Activated naive CD8-positive, alpha-beta T cell (primary cell): ENCODE measurements at regions not wholly inside any gene's neighbourhood (a gene's known extent, or its start where the extent isn't known, plus 50 kb on each side); places are given as distances from the start of the nearest gene placed in this dataset.

Experiments used
- H3K27ac Mint-ChIP-seq: one replicate; pipeline ENCODE4 v1.8.0; 2021; ENCODE audit warnings: mixed read lengths
- H3K27me3 Mint-ChIP-seq: one replicate; pipeline ENCODE4 v1.8.0; 2021; ENCODE audit warnings: mixed read lengths
- H3K36me3 Mint-ChIP-seq: one replicate; pipeline ENCODE4 v1.8.0; 2021; ENCODE audit warnings: mixed read lengths
- H3K4me1 Mint-ChIP-seq: one replicate; pipeline ENCODE4 v1.8.0; 2021; ENCODE audit warnings: low read depth, mixed read lengths
- H3K4me3 Mint-ChIP-seq: one replicate; pipeline ENCODE4 v1.8.0; 2021; ENCODE audit warnings: mild to moderate bottlenecking, mixed read lengths
- H3K9me3 Mint-ChIP-seq: one replicate; pipeline ENCODE4 v1.8.0; 2021; ENCODE audit warnings: low read depth, mixed read lengths

DNA sequence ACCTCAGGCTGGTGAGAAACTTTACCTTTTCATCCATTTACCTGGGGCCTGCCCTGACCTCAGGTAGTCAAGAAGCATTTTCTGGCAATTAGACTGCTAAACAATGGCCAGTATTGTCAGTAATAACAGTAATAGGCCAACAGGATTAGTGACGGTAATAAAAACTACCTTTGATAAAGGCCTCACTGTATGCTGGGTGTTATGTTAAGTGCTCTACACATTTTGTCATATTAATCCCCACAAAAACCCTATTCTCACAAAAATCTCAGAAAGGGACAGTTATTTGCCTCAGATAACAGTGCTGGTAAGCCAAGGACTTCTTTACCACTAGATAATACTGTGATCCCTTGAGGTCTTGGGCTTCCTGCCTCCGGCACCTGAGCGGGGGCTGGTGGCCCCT lies 191.4 kb downstream of the FOXD2 start:
- Mint-ChIP-seq H3K4me1 (no peaks in the 10 kb centered on the region), H3K4me3 (no peak overlapping the region), H3K27me3 (peaks cover 12% of the 10 kb centered on the region), H3K36me3 (no peaks in the 10 kb centered on the region), H3K9me3 (no peaks in the 10 kb centered on the region), H3K27ac (no peak overlapping the region)

DNA sequence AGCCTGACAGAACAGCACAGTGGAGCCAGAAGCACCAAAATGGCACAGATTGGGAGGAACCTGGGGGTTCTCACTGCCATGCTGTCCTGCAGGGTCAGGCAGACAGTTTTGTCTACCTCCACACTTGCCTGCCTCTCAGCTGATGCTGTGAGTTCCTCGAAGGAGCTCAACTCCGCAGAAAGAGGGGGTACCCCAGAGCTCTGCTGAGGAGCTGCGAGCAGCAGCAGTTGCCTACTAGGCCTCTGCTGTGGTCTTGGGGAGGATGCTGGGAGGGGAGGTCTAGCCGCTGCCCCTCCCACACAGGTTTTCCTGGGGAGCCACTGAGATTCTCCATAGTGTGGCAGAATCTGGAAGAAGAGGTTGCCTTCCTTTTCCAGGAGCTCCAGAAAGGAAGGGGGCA lies 192.5 kb downstream of the FOXD2 start:
- H3K27ac Mint-ChIP-seq = no peak overlapping the region
- no peak overlapping the region for H3K4me3 Mint-ChIP-seq
- peaks cover 12% of the 10 kb centered on the region for H3K27me3 Mint-ChIP-seq
- no peaks in the 10 kb centered on the region for H3K4me1 Mint-ChIP-seq
- no peaks in the 10 kb centered on the region for H3K9me3 Mint-ChIP-seq
- no peaks in the 10 kb centered on the region for H3K36me3 Mint-ChIP-seq

DNA sequence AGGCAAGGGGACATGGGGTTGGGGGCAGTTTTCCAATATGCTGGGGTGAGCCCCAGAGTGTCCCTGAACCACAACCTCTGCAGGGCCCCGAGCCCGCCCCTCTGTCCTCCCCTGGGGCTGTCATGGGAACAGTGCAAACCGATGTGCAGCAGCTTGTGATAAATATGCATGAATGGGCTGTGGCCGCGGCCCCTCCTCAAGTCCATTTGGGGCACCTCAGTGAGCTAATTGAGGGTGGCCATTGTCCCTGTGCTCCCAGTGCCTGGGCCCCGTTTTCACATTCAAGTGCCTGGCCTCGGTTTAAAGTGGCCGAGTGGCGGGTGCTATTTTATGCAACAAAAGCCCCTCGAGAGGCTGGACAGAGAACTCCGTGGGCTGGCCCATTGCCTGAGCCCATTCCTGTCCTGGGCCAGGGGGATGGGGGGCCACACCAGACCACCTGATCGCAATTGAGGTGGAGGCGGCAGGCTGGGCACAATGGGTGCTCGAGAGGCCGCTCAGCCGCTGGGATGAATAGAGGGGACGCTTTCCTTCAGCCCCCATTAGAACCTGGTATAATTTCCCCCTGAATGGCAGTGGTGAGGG lies 193.7 kb downstream of the FOXD2 start:
- H3K36me3 Mint-ChIP-seq = no peaks in the 10 kb centered on the region

DNA sequence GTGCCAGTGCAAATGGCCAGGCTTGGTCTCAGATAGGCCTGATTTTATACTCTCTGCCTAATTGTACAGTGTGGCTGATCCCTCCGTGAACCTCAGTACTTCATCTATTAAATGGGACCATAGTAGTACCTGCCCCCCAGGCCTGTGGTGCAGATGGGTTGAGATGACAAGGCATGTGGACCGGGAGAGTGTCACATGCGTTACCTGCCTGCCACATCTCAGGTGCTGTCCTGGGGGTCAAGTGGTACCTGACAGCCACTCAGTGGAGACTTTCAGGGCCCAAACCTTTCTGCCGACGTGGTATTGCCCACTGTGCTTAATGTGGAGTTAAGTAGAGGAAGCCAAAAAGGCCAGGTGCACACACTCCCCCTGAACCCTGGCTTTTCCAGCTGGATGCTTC lies 197.3 kb downstream of the FOXD2 start:
- H3K4me3 Mint-ChIP-seq = no peak overlapping the region
- no peaks in the 10 kb centered on the region for H3K4me1 Mint-ChIP-seq
- no peaks in the 10 kb centered on the region for H3K9me3 Mint-ChIP-seq
- no peaks in the 10 kb centered on the region for H3K36me3 Mint-ChIP-seq
- H3K27ac Mint-ChIP-seq = no peak overlapping the region
- peaks cover 7% of the 10 kb centered on the region for H3K27me3 Mint-ChIP-seq

More for the DNA sequence above, 193.7 kb downstream of the FOXD2 start:
- H3K4me3 Mint-ChIP-seq = no peak overlapping the region
- peaks cover 14% of the 10 kb centered on the region for H3K27me3 Mint-ChIP-seq
- no peak overlapping the region for H3K27ac Mint-ChIP-seq
- no peaks in the 10 kb centered on the region for H3K9me3 Mint-ChIP-seq
- no peaks in the 10 kb centered on the region for H3K4me1 Mint-ChIP-seq

DNA sequence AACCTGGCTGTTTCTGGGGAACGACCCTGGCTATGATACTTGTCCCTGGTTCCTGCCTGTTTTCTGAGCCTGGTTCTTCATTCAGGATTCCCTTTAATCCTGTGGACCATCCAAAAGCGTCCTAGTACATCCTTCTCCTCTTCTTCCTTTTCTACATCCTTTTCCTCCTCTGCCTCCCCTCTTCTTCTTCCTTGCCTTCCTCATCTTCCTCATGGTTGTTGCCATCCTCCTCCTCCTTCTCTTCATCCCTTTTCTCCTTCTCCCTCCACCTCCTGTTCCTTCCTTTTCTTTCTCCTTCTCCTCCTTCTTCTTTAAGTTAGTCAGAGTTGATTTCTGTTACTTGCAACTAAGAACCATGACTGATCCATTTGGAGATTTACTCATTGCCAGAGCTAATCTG lies 197.8 kb downstream of the FOXD2 start:
- no peak overlapping the region for H3K27ac Mint-ChIP-seq
- H3K27me3 Mint-ChIP-seq = peaks cover 7% of the 10 kb centered on the region
- no peak overlapping the region for H3K4me3 Mint-ChIP-seq
- no peaks in the 10 kb centered on the region for H3K36me3 Mint-ChIP-seq
- no peaks in the 10 kb centered on the region for H3K9me3 Mint-ChIP-seq
- H3K4me1 Mint-ChIP-seq = no peaks in the 10 kb centered on the region

DNA sequence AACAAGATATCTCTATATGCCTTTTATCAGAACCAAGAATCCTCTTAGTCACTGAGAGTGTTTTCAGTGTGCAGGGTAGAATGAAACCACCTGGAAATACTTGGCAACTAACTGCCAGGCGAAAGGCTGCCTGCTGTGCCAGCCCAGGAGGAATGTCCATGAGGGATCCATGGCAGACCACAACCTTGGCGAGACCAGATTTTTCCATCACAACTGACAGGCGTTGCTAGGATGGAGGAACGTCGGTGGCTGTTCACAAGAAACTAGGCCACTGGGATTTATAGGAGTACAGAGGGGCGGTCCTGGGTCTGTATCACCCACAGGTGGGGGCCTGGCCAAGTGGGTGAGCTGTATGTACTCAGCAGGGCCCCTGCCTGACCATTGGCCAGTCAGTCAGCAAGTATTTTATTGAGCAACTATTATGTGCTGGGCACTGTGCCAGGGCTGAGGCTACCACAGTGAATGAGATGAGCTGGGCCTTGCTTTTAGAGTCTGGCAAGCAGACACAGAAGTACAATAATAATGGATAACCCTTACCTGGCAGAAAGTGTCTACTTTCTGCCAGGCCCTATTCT lies 199.4 kb downstream of the FOXD2 start:
- Mint-ChIP-seq H3K4me3 (no peak overlapping the region), H3K9me3 (no peaks in the 10 kb centered on the region), H3K27ac (no peak overlapping the region), H3K4me1 (no peaks in the 10 kb centered on the region), H3K27me3 (peaks cover 7% of the 10 kb centered on the region), H3K36me3 (no peaks in the 10 kb centered on the region)

DNA sequence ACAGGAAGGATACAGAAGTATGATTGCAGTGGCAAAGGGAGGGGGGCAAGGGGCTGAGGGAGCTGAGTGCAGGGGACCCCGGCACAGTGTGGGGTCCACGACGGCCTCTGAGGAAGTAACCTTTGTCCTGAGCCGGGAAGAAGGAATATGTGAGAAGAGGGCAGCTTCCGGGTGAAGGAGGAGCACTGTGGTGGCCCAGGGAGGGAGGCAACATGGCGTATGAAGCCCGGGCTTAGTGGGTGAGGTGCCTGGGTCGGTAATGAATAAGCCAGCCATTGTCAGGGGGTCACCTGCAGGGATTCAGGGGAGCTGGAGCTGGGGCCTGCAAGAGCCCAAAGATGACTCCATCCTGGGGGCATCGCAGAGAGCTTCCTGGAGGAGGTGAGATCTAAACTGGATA lies 200.4 kb downstream of the FOXD2 start:
- Mint-ChIP-seq H3K36me3 (no peaks in the 10 kb centered on the region), H3K27me3 (peaks cover 8% of the 10 kb centered on the region), H3K9me3 (no peaks in the 10 kb centered on the region), H3K4me3 (no peak overlapping the region), H3K4me1 (no peaks in the 10 kb centered on the region), H3K27ac (no peak overlapping the region)

DNA sequence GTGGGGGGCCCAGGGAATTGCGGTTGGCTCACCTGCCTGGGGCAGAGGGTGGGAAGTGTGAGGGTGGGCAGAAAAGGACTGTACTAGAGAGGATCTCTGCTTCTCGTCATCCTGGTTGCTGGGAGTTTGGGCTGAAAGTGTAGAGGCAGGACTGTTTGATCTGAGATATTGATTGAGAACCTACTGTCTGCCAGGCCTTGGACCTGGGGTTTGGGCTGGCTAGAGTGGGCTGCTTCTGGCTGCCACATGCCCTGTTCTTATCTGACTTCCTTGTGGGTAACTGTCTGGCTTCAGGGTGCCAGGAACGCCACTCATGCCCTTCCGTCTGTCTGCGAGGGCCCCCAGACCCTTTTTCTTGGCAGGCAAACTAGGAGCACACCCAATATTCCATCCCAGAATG lies 200.9 kb downstream of the FOXD2 start:
- no peaks in the 10 kb centered on the region for H3K4me1 Mint-ChIP-seq
- H3K9me3 Mint-ChIP-seq = no peaks in the 10 kb centered on the region
- H3K27me3 Mint-ChIP-seq = peaks cover 8% of the 10 kb centered on the region
- H3K36me3 Mint-ChIP-seq = no peaks in the 10 kb centered on the region
- no peak overlapping the region for H3K4me3 Mint-ChIP-seq
- H3K27ac Mint-ChIP-seq = no peak overlapping the region

DNA sequence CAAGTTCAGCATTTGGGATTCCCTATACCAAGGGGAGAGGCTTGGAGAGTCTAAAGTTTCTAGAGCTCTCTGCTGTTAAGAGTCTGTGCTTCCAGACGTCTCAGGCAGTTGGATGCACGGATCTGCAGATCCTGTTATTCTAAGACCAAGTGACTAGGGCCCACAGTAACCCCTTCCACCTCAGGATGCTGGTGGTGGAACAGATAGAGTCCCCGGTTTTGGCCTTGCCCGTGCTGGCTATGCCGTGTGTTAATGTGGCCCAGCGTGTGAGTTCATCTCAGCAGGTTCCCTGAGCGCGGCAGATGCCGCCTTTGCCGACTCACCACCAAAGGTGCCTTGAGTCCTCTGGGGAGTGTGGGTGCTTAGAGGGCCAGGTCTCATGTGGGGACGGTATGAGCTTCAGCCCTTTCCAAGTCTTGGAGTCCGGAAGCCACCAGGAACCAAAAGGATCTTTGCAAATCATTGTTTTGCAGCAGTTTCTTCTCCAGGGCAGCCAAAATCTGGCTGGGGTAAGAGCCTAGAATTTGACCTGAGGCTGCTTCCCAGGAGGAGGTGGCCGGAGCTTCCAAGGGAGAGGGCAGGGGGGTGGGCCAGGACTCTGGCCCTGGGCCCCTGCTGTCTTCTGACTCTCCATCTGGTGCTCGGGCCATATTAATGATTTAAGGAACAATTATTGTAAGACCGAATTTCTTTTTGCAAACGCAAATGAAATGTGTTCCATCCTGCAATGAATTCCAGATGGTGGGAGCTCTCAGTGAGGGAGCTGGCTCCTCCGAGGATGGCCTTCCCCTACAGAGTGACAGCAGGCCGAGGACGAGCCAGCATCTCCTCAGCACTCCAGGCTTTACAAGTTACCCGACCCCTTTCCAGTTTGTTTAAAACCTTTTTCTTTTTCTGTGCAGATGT lies 205.7 kb downstream of the FOXD2 start:
- H3K27ac Mint-ChIP-seq = no peak overlapping the region
- no peaks in the 10 kb centered on the region for H3K4me1 Mint-ChIP-seq
- no peaks in the 10 kb centered on the region for H3K9me3 Mint-ChIP-seq
- no peak overlapping the region for H3K4me3 Mint-ChIP-seq
- peaks cover 6% of the 10 kb centered on the region for H3K27me3 Mint-ChIP-seq
- H3K36me3 Mint-ChIP-seq = no peaks in the 10 kb centered on the region

DNA sequence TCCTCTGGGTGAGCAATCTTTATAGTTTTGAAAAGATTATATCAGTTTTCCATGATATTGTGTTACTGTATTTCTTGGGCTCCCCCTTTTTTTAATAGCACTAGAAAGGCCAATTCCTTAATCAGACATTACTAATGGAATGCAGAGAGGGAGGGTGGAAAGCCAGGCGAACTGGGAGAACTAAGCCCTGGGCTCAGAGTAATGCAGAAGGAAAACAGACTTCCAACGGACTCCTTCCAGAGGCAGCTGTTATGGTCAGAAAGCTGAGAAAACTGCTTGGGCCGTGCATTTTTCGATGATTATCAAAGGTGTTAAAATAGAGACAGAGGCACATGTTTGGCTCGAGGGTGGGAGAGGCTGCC lies 206.3 kb downstream of the FOXD2 start:
- no peak overlapping the region for H3K4me3 Mint-ChIP-seq
- H3K27ac Mint-ChIP-seq = no peak overlapping the region
- H3K36me3 Mint-ChIP-seq = no peaks in the 10 kb centered on the region
- H3K4me1 Mint-ChIP-seq = no peaks in the 10 kb centered on the region
- peaks cover 6% of the 10 kb centered on the region for H3K27me3 Mint-ChIP-seq
- no peaks in the 10 kb centered on the region for H3K9me3 Mint-ChIP-seq

DNA sequence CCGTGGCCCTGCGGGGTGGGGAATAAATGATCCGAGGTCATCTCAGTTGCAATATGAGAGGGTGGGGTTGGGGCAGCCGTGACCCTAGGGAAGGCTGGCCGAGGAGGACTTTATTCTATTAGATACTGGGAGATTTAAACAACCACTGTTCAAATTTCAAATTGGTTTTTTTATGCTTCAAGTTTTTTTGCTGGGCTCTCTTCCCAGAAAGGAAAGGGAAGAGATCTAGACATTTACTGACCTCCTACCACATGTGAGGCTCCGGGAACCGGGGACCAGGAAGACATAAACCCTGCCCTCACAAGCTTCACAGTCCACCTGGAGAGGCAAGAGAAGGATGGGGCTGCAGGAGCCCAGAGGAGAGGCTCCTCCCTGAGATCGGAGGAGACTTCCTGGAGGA lies 207.3 kb downstream of the FOXD2 start:
- Mint-ChIP-seq H3K27me3 (peaks cover 6% of the 10 kb centered on the region), H3K36me3 (no peaks in the 10 kb centered on the region), H3K4me3 (no peak overlapping the region), H3K9me3 (no peaks in the 10 kb centered on the region), H3K4me1 (no peaks in the 10 kb centered on the region), H3K27ac (no peak overlapping the region)

DNA sequence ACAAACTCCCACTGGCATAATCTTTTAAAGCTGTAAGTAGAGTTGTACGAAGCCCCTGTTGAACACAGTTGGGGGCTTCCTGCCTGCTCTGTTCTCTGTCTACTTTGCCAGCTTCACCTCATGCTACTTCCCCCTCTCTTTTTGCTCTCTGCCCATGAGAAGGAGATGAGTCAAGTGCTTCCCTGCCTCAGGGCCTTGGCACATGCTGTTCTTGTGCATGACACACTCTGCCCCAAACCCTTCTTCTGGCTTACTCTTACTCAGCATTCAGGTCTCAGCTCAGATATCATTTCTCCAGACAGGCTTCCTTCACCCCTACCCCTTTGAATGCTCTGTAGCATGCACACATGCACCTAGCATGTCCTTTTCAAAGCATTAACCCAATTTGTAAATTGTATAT lies 208.8 kb downstream of the FOXD2 start:
- H3K27ac Mint-ChIP-seq = no peak overlapping the region
- H3K27me3 Mint-ChIP-seq = peaks cover 6% of the 10 kb centered on the region
- no peaks in the 10 kb centered on the region for H3K9me3 Mint-ChIP-seq
- H3K36me3 Mint-ChIP-seq = no peaks in the 10 kb centered on the region
- no peak overlapping the region for H3K4me3 Mint-ChIP-seq
- no peaks in the 10 kb centered on the region for H3K4me1 Mint-ChIP-seq

DNA sequence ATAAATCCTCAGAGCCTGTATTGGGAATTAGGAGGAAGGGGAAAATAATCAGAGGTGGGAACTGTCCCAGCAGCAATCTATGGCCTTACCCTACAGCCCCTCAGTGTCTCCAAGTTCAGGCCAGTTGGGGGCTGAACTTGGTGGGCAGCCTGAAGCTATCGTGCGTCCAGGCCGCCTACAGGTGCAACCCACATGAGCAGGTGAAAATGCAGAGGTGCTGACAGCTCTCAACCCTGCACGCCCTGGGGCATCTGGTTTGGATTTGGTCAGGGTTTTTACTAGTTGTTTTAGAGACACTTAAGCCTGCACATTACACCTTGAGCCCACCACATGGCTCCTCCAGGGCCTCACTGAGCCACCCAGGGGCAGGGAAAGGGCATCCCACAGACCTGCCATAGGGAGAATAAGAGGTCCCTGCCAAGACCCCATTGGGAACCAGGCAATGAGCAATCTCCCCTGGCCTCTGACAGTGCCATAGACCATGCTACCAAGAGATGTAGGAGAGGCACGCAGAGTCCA lies 209.5 kb downstream of the FOXD2 start:
- Mint-ChIP-seq H3K27me3 (peaks cover 4% of the 10 kb centered on the region), H3K4me1 (no peaks in the 10 kb centered on the region), H3K27ac (no peak overlapping the region), H3K9me3 (no peaks in the 10 kb centered on the region), H3K36me3 (no peaks in the 10 kb centered on the region), H3K4me3 (no peak overlapping the region)

DNA sequence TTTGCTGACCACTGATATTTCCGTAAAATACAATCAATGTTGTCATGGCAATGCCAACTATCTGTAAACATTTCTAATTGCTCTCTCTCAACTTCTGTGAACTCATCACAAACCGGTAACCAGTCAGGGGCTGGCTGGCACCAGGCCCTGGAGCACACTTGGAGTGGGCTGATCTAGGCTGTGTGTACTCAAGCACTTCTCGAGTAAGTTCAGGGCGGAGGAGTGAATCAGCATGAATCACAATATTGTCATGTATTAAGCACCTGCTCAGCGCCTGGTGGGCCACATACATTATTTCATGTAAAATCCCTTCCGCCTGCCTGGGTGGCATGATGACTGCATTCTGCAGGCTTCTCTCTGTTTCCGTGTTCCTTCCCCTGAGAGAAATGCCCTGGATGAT lies 212.4 kb downstream of the FOXD2 start:
- Mint-ChIP-seq H3K27me3 (peaks cover 1% of the 10 kb centered on the region), H3K4me1 (no peaks in the 10 kb centered on the region), H3K27ac (no peak overlapping the region), H3K9me3 (no peaks in the 10 kb centered on the region), H3K36me3 (no peaks in the 10 kb centered on the region), H3K4me3 (no peak overlapping the region)

DNA sequence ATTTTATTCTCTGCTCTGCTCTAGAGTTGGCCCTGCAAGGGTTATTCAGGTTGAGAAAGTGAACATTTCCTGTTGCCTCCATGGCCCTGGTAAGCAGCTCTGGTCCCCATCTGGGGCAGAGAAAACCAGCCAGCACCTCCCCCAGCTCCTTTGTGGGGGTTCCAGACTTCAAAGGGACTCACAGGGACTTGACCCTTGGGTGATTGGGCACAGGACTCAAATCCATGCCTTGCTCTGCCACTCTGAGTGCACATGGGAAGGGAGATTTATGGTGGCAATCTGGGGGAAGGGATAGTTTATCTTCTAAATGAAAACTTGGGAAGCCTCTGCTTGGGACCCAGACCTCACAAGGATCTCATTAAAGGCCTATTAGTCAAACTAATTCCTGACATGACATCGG lies 212.8 kb downstream of the FOXD2 start:
- Mint-ChIP-seq H3K9me3 (no peaks in the 10 kb centered on the region), H3K27me3 (peaks cover 1% of the 10 kb centered on the region), H3K4me3 (no peak overlapping the region), H3K4me1 (no peaks in the 10 kb centered on the region), H3K27ac (no peak overlapping the region), H3K36me3 (no peaks in the 10 kb centered on the region)
